DOHH2 (cell line): ENCODE measurements at regions not wholly inside any gene's neighbourhood (a gene's known extent, or its start where the extent isn't known, plus 50 kb on each side); places are given as distances from the start of the nearest gene placed in this dataset.

ENCODE experiments used
- CTCF ChIP-seq: fragments of 200-600 bp; sonication (generic); IDR thresholded peaks from one replicate; pipeline ENCODE4 v1.5.1; 2014; ENCODE audit warnings: antibody characterized with exemption, mild to moderate bottlenecking, low read depth, low read length; ENCODE audit not compliant: poor library complexity, severe bottlenecking
- EZH2phosphoT487 ChIP-seq: fragments of 200-600 bp; sonication (generic); IDR thresholded peaks from 2 replicates; pipeline ENCODE4 v1.6.1; 2017; ENCODE audit warnings: borderline replicate concordance, mild to moderate bottlenecking, antibody characterized with exemption, low read length, moderate library complexity, mixed read lengths

GRCh38 chr3:6524479-6524878, 336.4 kb upstream of the GRM7 start:
- TF ChIP-seq CTCF (no peak), EZH2phosphoT487 (no peak)
